ENCODE measurements at regions not wholly inside any gene's neighbourhood (a gene's known extent, or its start where the extent isn't known, plus 50 kb on each side); places are given as distances from the start of the nearest gene placed in this dataset.

- H3K4me1 ChIP-seq (replicated peaks), result no peaks in the 10 kb centered on the region
- intact Hi-C loops (cut with DNase I), result no loop called here
- WGBS, result 95% methylated on average over 5 of the region's 5 CpGs
- H3K36me3 ChIP-seq, result no peaks in the 10 kb centered on the region
- no peak overlapping the region for H3K4me3 ChIP-seq
- no peak overlapping the region for H3K27ac ChIP-seq
- H3K9me3 ChIP-seq, result no peaks in the 10 kb centered on the region
- TF ChIP-seq POLR2AphosphoS5 (IDR thresholded peaks at IDR 0.05) (no peak), CTCF (IDR thresholded peaks at IDR 0.05) (no peak), POLR2A (IDR thresholded peaks at IDR 0.05) (no peak)
- H3K27me3 ChIP-seq (replicated peaks; ENCODE audit: insufficient read depth), result no peaks in the 10 kb centered on the region
- DNase-seq (ENCODE audit: low spot score), result no peak
Measured at GRCh38 chr21:39064325-39065012, 118.8 kb downstream of the PSMG1 start.

GRCh38 chr21:39063517-39063916, 119.7 kb downstream of the PSMG1 start:
- no peak for DNase-seq (ENCODE audit: low spot score)
- intact Hi-C loops (cut with DNase I), result no loop called here
- H3K9me3 ChIP-seq, result no peaks in the 10 kb centered on the region
- H3K4me1 ChIP-seq (replicated peaks), result no peaks in the 10 kb centered on the region
- no peaks in the 10 kb centered on the region for H3K27me3 ChIP-seq (replicated peaks; ENCODE audit: insufficient read depth)
- H3K27ac ChIP-seq, result no peak overlapping the region
- H3K4me3 ChIP-seq, result no peak overlapping the region
- TF ChIP-seq POLR2AphosphoS5 (IDR thresholded peaks at IDR 0.05) (no peak), CTCF (IDR thresholded peaks at IDR 0.05) (no peak), POLR2A (IDR thresholded peaks at IDR 0.05) (no peak)
- no peaks in the 10 kb centered on the region for H3K36me3 ChIP-seq

- DNase-seq (ENCODE audit: low spot score), result no peak
- intact Hi-C loops (cut with DNase I), result no loop called here
- no peak for TF ChIP-seq POLR2A (IDR thresholded peaks at IDR 0.05)
- no peak for TF ChIP-seq CTCF (IDR thresholded peaks at IDR 0.05)
- TF ChIP-seq POLR2AphosphoS5 (IDR thresholded peaks at IDR 0.05), result no peak
- 96% methylated on average over 9 of the region's 9 CpGs for WGBS
- H3K27me3 ChIP-seq (replicated peaks; ENCODE audit: insufficient read depth), result no peaks in the 10 kb centered on the region
- H3K4me3 ChIP-seq, result no peak overlapping the region
- no peaks in the 10 kb centered on the region for H3K4me1 ChIP-seq (replicated peaks)
- H3K27ac ChIP-seq, result no peak overlapping the region
- no peaks in the 10 kb centered on the region for H3K36me3 ChIP-seq
- no peaks in the 10 kb centered on the region for H3K9me3 ChIP-seq
Measured at GRCh38 chr21:39062196-39062595, 121.1 kb downstream of the PSMG1 start.

GRCh38 chr21:39061766-39062165, 121.5 kb downstream of the PSMG1 start:
- Histone ChIP-seq H3K9me3 (no peaks in the 10 kb centered on the region), H3K4me3 (no peak overlapping the region), H3K27me3 (replicated peaks; ENCODE audit: insufficient read depth) (no peaks in the 10 kb centered on the region), H3K27ac (no peak overlapping the region), H3K4me1 (replicated peaks) (no peaks in the 10 kb centered on the region), H3K36me3 (no peaks in the 10 kb centered on the region)
- no peak for TF ChIP-seq POLR2AphosphoS5 (IDR thresholded peaks at IDR 0.05)
- TF ChIP-seq POLR2A (IDR thresholded peaks at IDR 0.05), result no peak
- TF ChIP-seq CTCF (IDR thresholded peaks at IDR 0.05), result no peak
- WGBS, result 98% methylated on average over 10 of the region's 10 CpGs
- intact Hi-C loops (cut with DNase I), result no loop called here
- DNase-seq (ENCODE audit: low spot score), result no peak

GRCh38 chr21:39060485-39061083, 122.7 kb downstream of the PSMG1 start:
- 89% methylated on average over 9 of the region's 9 CpGs for WGBS
- no peaks in the 10 kb centered on the region for H3K36me3 ChIP-seq

More at GRCh38 chr21:39060485-39061083, 122.7 kb downstream of the PSMG1 start:
- intact Hi-C loops (cut with DNase I), result no loop called here
- Histone ChIP-seq H3K27me3 (replicated peaks; ENCODE audit: insufficient read depth) (no peaks in the 10 kb centered on the region), H3K27ac (no peak overlapping the region), H3K4me3 (no peak overlapping the region), H3K9me3 (no peaks in the 10 kb centered on the region), H3K4me1 (replicated peaks) (no peaks in the 10 kb centered on the region)
- DNase-seq (ENCODE audit: low spot score), result no peak
- TF ChIP-seq CTCF (IDR thresholded peaks at IDR 0.05) (no peak), POLR2A (IDR thresholded peaks at IDR 0.05) (no peak), POLR2AphosphoS5 (IDR thresholded peaks at IDR 0.05) (no peak)

All from prostate gland (tissue), 2 donors.